DMS53 treated with DMSO at 0.1 percent for 48 hours (cell line): ENCODE measurements at regions not wholly inside any gene's neighbourhood (a gene's known extent, or its start where the extent isn't known, plus 50 kb on each side); places are given as distances from the start of the nearest gene placed in this dataset.

ENCODE experiments used
- DNase-seq: peaks from one replicate; lab custom pipeline; 2025; ENCODE audit not compliant: unreplicated experiment; lab: John Stamatoyannopoulos, UW

DNA sequence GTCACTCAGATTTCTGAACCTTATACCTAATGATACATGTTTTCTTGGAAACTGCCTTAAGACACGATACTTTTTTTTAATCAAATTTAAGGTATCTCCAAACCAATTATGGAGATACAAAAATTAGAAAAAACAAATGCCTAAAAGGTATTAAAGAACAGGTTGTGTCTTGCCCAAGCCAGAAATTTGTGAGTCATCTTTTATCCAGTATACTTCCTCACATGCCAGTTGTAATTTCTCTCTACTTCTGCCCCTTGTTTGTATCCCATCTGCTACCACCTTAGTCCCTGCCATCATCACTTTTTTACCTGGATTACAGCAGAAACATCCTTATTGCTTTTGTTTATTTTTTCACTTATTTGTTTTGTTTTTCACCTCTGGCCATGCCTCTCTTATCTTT, 571.2 kb upstream of the DAB2 start:
- DNase-seq, result no peak

DNA sequence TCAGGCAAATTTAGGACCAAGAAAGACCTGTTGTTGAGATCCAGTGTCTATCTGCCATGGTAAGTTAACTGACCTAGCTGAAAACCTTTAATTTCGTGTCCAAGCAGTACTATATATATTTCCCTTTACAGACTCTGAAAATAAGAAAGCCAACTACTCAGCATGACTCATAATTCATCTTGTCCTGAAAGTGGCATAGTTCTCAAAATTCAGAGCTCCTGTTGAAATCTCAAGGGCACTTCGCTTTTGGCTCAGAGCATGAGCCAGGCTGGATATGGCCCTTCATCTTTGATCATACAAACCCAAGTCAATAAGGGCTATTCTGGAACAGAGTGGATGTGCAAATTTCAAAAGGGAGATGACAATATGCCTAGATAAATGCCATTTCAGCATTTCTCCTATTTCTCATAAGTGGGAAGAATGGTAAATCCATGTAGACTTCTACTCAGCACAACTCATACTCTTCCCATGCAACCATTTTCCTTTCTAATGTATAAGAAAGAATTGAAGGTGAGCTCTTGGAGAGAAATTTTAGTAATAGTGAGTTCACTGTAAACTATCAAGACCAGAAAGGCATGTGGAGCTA, 567.9 kb upstream of the DAB2 start:
- no peak for DNase-seq

DNA sequence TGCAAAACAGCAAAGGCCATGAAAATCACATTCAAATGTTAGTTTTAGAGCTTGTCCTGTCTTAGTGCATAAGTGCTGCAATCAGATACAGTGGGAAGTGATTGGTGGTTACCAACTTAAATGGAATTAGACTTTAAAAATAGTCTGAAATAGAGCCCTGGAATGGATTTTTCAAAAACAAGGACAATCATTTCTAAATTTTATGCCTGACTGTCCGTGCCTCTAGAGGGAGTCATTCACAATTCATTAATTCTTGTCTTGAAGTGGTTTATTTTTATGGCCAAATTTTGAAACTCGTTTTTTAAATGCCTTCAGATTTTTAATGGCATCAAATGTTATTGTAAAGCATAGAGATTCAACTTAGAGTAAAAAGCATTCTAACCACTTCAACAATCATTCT, 561.8 kb upstream of the DAB2 start:
- no peak for DNase-seq

GRCh38 chr5:39980056-39980455, 555.3 kb upstream of the DAB2 start:
- DNase-seq, result peak; percentile 3

DNA sequence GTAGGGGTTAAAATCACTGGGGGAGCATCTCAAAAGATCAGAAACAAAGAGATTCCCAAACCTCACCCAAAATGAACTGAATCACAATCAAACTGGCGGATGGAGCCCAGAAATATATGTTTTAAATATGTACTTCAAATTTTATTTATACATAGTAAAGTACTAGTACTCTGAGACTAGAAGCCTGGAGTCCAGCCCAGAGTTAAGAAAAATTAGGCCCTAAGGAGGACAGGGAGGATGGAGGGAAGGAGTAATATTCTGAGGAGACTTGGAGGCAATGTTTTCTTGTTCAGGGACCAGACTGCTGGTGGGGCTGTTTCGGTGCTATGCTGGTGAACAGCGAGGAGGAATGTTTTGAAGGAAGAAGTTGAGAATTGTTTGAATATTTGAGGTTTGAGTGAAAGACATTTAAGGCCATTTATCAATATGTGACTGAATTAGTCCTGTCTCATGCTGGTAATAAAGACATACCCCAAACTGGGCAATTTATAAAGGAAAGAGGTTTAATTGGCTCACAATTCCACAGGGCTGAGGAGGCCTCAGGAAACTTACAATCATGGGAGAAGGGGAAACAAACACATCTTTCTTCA, 552.4 kb upstream of the DAB2 start:
- DNase-seq, result no peak

GRCh38 chr5:39970117-39970798, 545.5 kb upstream of the DAB2 start:
- no peak for DNase-seq

DNA sequence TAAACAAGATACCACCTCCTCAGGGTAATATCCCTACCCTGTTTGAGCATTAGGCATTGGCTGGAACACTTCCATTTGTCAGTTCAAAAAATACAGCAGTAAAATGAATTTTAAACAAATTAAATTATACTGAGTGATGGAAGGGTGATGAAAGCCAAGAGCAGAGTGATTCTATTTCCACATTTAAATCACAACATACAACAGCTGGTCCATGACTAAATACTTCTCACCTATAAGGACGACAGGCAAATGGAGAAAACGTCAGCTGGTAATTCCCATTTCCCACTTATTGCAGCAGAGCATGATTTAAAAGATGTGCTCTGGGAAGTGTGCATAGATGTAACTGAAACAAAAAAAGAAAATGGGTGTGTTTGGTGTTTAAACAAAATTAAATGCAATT, 543.6 kb upstream of the DAB2 start:
- no peak for DNase-seq

- no peak for DNase-seq
Observed at GRCh38 chr5:39955156-39955555, 530.4 kb upstream of the DAB2 start.

GRCh38 chr5:39951070-39951469, 526.3 kb upstream of the DAB2 start:
- DNase-seq, result no peak

GRCh38 chr5:39948867-39949468, 524.2 kb upstream of the DAB2 start:
- peak; percentile 39 for DNase-seq

DNA sequence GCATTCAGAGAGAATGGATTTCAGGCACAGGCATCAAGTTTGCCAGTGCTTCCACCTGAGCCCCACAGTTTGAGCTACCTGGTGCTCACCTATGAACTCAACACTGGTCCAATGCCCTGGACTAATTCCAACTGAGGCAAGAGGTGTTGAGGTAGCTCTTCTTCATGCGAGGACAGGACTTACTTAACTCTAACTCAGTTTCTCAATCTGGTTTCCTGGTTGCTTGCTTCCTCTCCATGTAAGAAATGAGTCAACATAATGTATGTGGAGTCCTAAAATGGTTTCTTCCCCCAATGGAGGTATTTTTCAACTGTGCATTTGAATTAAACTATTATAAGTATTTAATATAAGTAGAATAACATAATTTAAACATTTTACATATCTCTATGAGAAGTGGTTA, 523.6 kb upstream of the DAB2 start:
- DNase-seq, result no peak

DNA sequence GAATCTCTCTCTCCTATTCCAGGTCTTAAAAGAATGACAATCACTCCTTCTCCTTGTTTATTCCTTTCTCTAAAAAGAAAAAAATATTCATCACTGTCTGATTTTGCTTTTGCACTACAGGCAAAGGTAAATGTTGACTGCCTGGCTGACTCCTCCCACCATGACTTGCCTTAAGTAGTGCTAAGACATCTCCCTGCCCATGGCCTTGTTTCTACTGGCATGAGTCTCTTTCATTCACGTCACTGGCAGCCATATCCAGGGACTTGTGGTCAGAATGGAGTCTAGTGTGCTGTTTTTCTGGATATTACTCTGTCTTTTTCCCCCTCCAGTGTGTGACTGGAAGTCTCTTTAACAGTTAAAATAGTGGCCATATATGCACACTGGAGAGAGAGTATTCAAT, 522.9 kb upstream of the DAB2 start:
- no peak for DNase-seq

GRCh38 chr5:39946356-39947045, 521.7 kb upstream of the DAB2 start:
- no peak for DNase-seq

- DNase-seq, result no peak
Observed at GRCh38 chr5:39945870-39946269, 521.1 kb upstream of the DAB2 start.

DNA sequence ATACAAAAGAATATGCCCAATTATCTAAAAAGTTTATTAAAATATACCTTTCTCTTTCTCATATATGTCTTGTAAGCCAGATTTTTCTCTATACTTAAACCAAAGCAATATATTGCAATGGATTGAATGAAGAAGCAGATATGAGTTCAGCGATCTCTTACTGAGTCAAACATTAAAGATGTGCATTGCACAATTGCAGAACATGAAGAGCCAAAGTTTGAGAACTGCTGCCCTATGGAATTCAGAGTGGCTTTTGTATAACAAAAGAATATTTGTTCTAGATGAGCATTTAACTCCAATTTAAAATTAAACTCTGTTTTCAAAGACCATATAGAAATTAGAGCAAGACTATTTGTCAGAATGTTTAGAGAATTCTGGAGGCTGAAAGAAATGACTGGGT, 519.0 kb upstream of the DAB2 start:
- no peak for DNase-seq

DNA sequence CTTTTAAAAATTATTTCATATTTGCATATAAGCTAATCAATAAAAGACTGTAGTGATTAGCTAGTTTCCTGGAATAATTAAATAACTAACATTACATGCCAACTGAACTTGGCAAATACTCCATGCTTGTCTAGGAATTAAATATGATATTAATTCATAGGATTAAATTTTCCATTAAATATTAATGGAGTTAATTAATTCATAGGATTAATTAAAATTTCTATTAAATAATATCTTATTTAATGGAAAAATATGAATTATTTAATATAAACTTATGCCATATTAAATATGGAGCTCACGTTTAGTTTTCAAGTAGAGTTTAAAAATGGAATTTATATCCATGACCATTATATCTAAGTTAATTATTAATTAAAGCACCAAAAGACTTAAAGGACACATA, 517.8 kb upstream of the DAB2 start:
- DNase-seq, result no peak

GRCh38 chr5:39941416-39941815, 516.6 kb upstream of the DAB2 start:
- no peak for DNase-seq

DNA sequence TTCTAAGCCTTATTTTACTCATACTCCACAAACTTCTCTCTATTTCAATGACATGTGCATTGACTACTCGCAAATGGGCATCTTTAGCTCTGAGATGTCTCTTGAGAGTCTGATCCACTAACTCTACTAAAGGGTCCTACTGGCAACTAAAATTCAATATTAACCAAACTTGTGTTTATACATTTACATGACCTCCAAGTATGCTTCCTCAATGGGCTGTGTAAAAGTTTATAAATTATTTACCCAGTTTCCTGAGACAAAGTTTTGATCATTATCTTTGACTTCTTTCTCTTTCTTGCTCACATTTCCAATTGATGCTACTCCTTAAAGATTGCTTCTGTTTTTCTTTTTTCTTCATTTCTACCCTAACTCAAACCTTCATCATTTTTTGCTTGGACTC, 510.1 kb upstream of the DAB2 start:
- DNase-seq, result no peak

DNA sequence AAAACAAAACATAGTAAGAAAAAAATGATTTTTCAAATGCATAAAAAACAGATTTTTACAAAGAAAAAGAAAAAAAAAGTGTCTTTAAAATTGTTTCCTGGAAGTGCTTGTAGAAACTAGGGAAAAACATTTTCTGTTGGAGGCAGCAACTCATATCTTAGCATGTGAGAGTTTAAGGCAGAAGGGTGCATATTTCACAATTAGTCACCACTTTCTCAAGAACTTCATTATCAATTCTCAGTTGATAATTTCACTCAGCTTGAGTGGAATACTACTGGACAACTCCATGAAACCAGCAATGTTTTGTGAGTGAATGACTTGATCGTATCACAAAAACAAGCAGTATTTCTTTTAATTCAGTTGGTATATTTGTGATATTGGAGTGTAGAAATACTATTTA, 508.3 kb upstream of the DAB2 start:
- no peak for DNase-seq

DNA sequence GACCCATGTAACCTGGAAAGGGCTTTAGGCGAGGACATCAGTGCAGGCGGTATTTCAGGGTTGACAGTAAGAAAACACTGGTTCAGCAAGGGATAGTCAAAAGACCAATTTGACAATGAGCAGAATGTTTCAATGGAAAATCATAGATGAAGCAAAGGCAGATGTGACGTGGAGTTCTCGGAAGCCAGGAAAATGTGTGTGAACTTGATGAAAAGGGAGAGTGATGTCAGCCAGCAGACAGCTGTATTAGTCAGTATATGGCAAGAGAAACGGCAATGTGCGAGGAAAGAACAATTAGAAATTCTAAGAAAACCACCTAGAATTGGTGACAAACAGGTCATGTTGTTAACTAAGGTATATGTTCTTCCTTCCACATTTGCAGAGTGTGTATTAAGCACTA, 503.9 kb upstream of the DAB2 start:
- DNase-seq, result no peak

DNA sequence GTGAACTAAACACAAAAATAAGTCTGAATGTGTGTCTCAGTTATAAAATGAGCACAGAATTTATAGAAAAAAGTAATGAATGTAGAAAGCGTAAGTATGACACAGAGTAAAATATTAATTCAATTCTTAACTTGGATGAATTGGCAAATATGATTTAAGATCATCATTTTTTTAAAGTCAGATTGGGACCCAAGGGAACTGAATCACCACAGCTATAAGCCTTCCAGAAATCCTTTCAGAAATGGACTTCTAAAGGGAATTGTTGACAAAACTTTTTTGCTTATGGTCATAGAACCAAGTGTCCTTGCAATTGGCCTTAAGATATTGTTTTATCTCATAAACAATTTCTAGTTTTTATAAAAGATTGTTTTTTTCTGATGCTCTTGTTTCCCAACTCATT, 495.1 kb upstream of the DAB2 start:
- no peak for DNase-seq

DNA sequence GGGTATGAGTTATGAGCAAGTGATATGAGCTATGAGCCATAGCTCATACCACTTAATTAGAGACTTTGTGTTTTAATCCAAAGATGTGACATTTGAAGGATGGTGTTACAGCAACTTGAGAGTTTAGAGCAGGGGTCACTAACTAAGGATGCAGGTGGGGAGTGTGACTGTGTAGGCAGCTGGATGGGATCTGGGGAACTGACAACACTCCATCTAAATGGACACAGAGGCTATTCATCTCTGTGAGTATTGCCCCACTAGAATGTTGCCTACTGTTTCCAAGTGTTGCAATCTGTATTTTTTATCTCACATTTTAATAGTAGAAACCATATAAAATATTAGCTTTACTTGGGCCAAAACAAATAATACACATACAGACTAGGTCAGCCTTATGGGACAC, 488.1 kb upstream of the DAB2 start:
- no peak for DNase-seq
